ENCODE measurements at regions not wholly inside any gene's neighbourhood (a gene's known extent, or its start where the extent isn't known, plus 50 kb on each side); places are given as distances from the start of the nearest gene placed in this dataset.

- H2BK120ac ChIP-seq (ENCODE audit: low read depth, low read length), result no peak overlapping the region
- H3K56ac ChIP-seq (ENCODE audit: extremely low read depth, insufficient read depth, low read length), result no peak overlapping the region
- no peak overlapping the region for H4K91ac ChIP-seq (ENCODE audit: insufficient read depth, low read depth, low read length)
- in situ Hi-C loops (cut with MboI; ENCODE audit: low sequenced_read_pairs) (no loop called here), dilution Hi-C loops (cut with HindIII; ENCODE audit: low sequenced_read_pairs, unreplicated experiment) (no loop called here), intact Hi-C loops (cut with micrococcal nuclease) (no loop called here)
- H2BK20ac ChIP-seq (ENCODE audit: low read depth, low read length), result no peak overlapping the region
- no peak overlapping the region for H3K9ac ChIP-seq (ENCODE audit: low read depth, low read length)
- no peak overlapping the region for H3K18ac ChIP-seq (ENCODE audit: low read depth, low read length)
- no peak overlapping the region for H3K14ac ChIP-seq (replicated peaks; ENCODE audit: low read depth, low read length)
- no peaks in the 10 kb centered on the region for H3K9me1 ChIP-seq (ENCODE audit: insufficient read depth, low read length)
- no peak overlapping the region for H3K23ac ChIP-seq (ENCODE audit: low read depth, low read length)
- H2BK15ac ChIP-seq (ENCODE audit: low read depth, low read length), result no peak overlapping the region
- H3K4ac ChIP-seq (ENCODE audit: low read depth, low read length), result no peak overlapping the region
- ATAC-seq (ENCODE audit: low read depth) (no peak), DNase-seq (no peak)
- no peaks in the 10 kb centered on the region for H3K9me3 ChIP-seq (ENCODE audit: control insufficient read depth, insufficient read depth, low read length)
- ChIA-PET POLR2A (ENCODE audit: unreplicated experiment) (no interaction called here), CTCF (no interaction called here)
- H3K4me1 ChIP-seq (ENCODE audit: control insufficient read depth, insufficient read depth, low read length), result no peaks in the 10 kb centered on the region
- H4K20me1 ChIP-seq (ENCODE audit: insufficient read depth, low read length), result no peaks in the 10 kb centered on the region
- H3K36me3 ChIP-seq (ENCODE audit: control insufficient read depth, insufficient read depth, low read length), result no peaks in the 10 kb centered on the region
- H2BK5ac ChIP-seq (ENCODE audit: low read depth, low read length, poor library complexity, severe bottlenecking), result no peak overlapping the region
- H4K5ac ChIP-seq (ENCODE audit: low read depth, low read length), result no peak overlapping the region
- no TSS peak for BruUV-seq (replicated peaks)
- no peaks in the 10 kb centered on the region for H3K27me3 ChIP-seq (ENCODE audit: control insufficient read depth, insufficient read depth, low read length)
- no peaks in the 10 kb centered on the region for H3K79me1 ChIP-seq (ENCODE audit: low read depth in 1 of 2, low read length in 2 of 2)
- no peak overlapping the region for H3K4me3 ChIP-seq (ENCODE audit: insufficient read depth, low read depth, low read length)
- H2AK9ac ChIP-seq (replicated peaks; ENCODE audit: low read depth, low read length, poor library complexity), result no peak overlapping the region
- H3K4me2 ChIP-seq (ENCODE audit: low read depth, low read length), result no peak overlapping the region
- H2AFZ ChIP-seq (replicated peaks; ENCODE audit: low read length, poor library complexity), result no peak overlapping the region
- H2AK5ac ChIP-seq (ENCODE audit: low read depth, low read length), result no peak overlapping the region
- WGBS, 2 experiments (ENCODE audit: extremely low coverage in 2 of 2, insufficient read length in 1 of 2), result no CpG with 5 or more reads among the region's 3 CpGs
- no peak overlapping the region for H4K8ac ChIP-seq (ENCODE audit: low read depth in 2 of 2, low read length in 2 of 2)
- TF ChIP-seq ELK1 (IDR thresholded peaks at IDR 0.05; ENCODE audit: borderline replicate concordance, low read depth, low read length) (no peak), POLR2A (IDR thresholded peaks at IDR 0.05; ENCODE audit: low read depth, low read length) (no peak), CHD1 (IDR thresholded peaks at IDR 0.05; ENCODE audit: low read depth, low read length) (no peak), FOS (IDR thresholded peaks at IDR 0.05; ENCODE audit: low read depth, low read length) (no peak)
- no peak overlapping the region for H3K27ac ChIP-seq (ENCODE audit: insufficient read depth, low read length)
Observed at GRCh38 chr7:15828881-15829280, 142.4 kb upstream of the MEOX2 start.
